ENCODE measurements at regions not wholly inside any gene's neighbourhood (a gene's known extent, or its start where the extent isn't known, plus 50 kb on each side); places are given as distances from the start of the nearest gene placed in this dataset.

GRCh38 chr11:116657842-116658825 lies 114.7 kb downstream of the BUD13 start:
- TF ChIP-seq CEBPB (IDR thresholded peaks at IDR 0.05) = peak; percentile 38; the same call in 1 of the 2 replicates
- no peak for TF ChIP-seq YY1 (IDR thresholded peaks at IDR 0.05; ENCODE audit: low read depth)
- no peak for TF ChIP-seq TEAD4 (IDR thresholded peaks at IDR 0.05)
- peak; percentile 76 for TF ChIP-seq USF1 (IDR thresholded peaks at IDR 0.05)
- TF ChIP-seq ZBTB7A (IDR thresholded peaks at IDR 0.05; ENCODE audit: low read depth) = no peak
- no peak for TF ChIP-seq EGR1 (IDR thresholded peaks at IDR 0.05)
- no peak for TF ChIP-seq CREB1 (IDR thresholded peaks at IDR 0.05; ENCODE audit: low read depth)

GRCh38 chr11:116656011-116656410 lies 116.8 kb downstream of the BUD13 start:
- TF ChIP-seq USF1 (IDR thresholded peaks at IDR 0.05) = no peak
- no peak for TF ChIP-seq ZBTB7A (IDR thresholded peaks at IDR 0.05; ENCODE audit: low read depth)
- TF ChIP-seq TEAD4 (IDR thresholded peaks at IDR 0.05) = no peak
- TF ChIP-seq FOXM1 (IDR thresholded peaks at IDR 0.05; ENCODE audit: borderline replicate concordance, low read depth) = no peak
- TF ChIP-seq NFIC (IDR thresholded peaks at IDR 0.05) = no peak
- TF ChIP-seq EGR1 (IDR thresholded peaks at IDR 0.05) = no peak
- TF ChIP-seq TAF1 (IDR thresholded peaks at IDR 0.05; ENCODE audit: low read depth) = no peak
- no peak for TF ChIP-seq CEBPB (IDR thresholded peaks at IDR 0.05)
- TF ChIP-seq CREB1 (IDR thresholded peaks at IDR 0.05; ENCODE audit: low read depth) = no peak
- TF ChIP-seq EP300 (IDR thresholded peaks at IDR 0.05; ENCODE audit: borderline replicate concordance) = no peak
- no peak for TF ChIP-seq TCF12 (IDR thresholded peaks at IDR 0.05; ENCODE audit: low read depth)
- TF ChIP-seq REST (IDR thresholded peaks at IDR 0.05; ENCODE audit: low read depth) = no peak
- TF ChIP-seq YY1 (IDR thresholded peaks at IDR 0.05; ENCODE audit: low read depth) = no peak
- no peak for TF ChIP-seq RAD21 (IDR thresholded peaks at IDR 0.05; ENCODE audit: low read depth)
- TF ChIP-seq MAX (IDR thresholded peaks at IDR 0.05) = no peak

- TF ChIP-seq NFIC (IDR thresholded peaks at IDR 0.05) (no peak), CEBPB (IDR thresholded peaks at IDR 0.05) (no peak), ZBTB7A (IDR thresholded peaks at IDR 0.05; ENCODE audit: low read depth) (no peak), CREB1 (IDR thresholded peaks at IDR 0.05; ENCODE audit: low read depth) (no peak), TEAD4 (IDR thresholded peaks at IDR 0.05) (no peak), RAD21 (IDR thresholded peaks at IDR 0.05; ENCODE audit: low read depth) (no peak), TCF12 (IDR thresholded peaks at IDR 0.05; ENCODE audit: low read depth) (no peak), MAX (IDR thresholded peaks at IDR 0.05) (no peak), EGR1 (IDR thresholded peaks at IDR 0.05) (no peak)
Observed at GRCh38 chr11:116654526-116654925, 118.3 kb downstream of the BUD13 start.

- no peak for TF ChIP-seq NFIC (IDR thresholded peaks at IDR 0.05)
- no peak for TF ChIP-seq ZBTB7A (IDR thresholded peaks at IDR 0.05; ENCODE audit: low read depth)
- no peak for TF ChIP-seq USF1 (IDR thresholded peaks at IDR 0.05)
- TF ChIP-seq TCF12 (IDR thresholded peaks at IDR 0.05; ENCODE audit: low read depth) = no peak
- no peak for TF ChIP-seq EP300 (IDR thresholded peaks at IDR 0.05; ENCODE audit: borderline replicate concordance)
- no peak for TF ChIP-seq MAX (IDR thresholded peaks at IDR 0.05)
- TF ChIP-seq TEAD4 (IDR thresholded peaks at IDR 0.05) = no peak
- TF ChIP-seq FOXM1 (IDR thresholded peaks at IDR 0.05; ENCODE audit: borderline replicate concordance, low read depth) = no peak
- TF ChIP-seq REST (IDR thresholded peaks at IDR 0.05; ENCODE audit: low read depth) = no peak
- TF ChIP-seq RAD21 (IDR thresholded peaks at IDR 0.05; ENCODE audit: low read depth) = no peak
Observed at GRCh38 chr11:116653206-116653605, 119.6 kb downstream of the BUD13 start.

GRCh38 chr11:116651737-116652237 lies 121.0 kb downstream of the BUD13 start:
- TF ChIP-seq TEAD4 (IDR thresholded peaks at IDR 0.05) (no peak), ZBTB7A (IDR thresholded peaks at IDR 0.05; ENCODE audit: low read depth) (no peak), TCF12 (IDR thresholded peaks at IDR 0.05; ENCODE audit: low read depth) (no peak), RAD21 (IDR thresholded peaks at IDR 0.05; ENCODE audit: low read depth) (no peak), MAX (IDR thresholded peaks at IDR 0.05) (no peak), EGR1 (IDR thresholded peaks at IDR 0.05) (no peak), CREB1 (IDR thresholded peaks at IDR 0.05; ENCODE audit: low read depth) (no peak), EP300 (IDR thresholded peaks at IDR 0.05; ENCODE audit: borderline replicate concordance) (no peak), FOXM1 (IDR thresholded peaks at IDR 0.05; ENCODE audit: borderline replicate concordance, low read depth) (no peak), USF1 (IDR thresholded peaks at IDR 0.05) (no peak), TAF1 (IDR thresholded peaks at IDR 0.05; ENCODE audit: low read depth) (no peak), NFIC (IDR thresholded peaks at IDR 0.05) (no peak), YY1 (IDR thresholded peaks at IDR 0.05; ENCODE audit: low read depth) (no peak), CEBPB (IDR thresholded peaks at IDR 0.05) (no peak)

All from Ishikawa (cell line).